ENCODE measurements at regions not wholly inside any gene's neighbourhood (a gene's known extent, or its start where the extent isn't known, plus 50 kb on each side); places are given as distances from the start of the nearest gene placed in this dataset.

- TF ChIP-seq CTCF (IDR thresholded peaks at IDR 0.05) (no peak), POLR2A (IDR thresholded peaks at IDR 0.05) (no peak)
Measured at GRCh38 chr10:78276139-78276538, 242.5 kb downstream of the RPS24 start.

All from thyroid gland (tissue), 4 donors.